SK-N-SH (cell line): ENCODE measurements at regions not wholly inside any gene's neighbourhood (a gene's known extent, or its start where the extent isn't known, plus 50 kb on each side); places are given as distances from the start of the nearest gene placed in this dataset.

Source experiments
- CTCF ChIA-PET: fragments of 300-600, 350-600 bp; formaldehyde crosslinking; extraction: SDS; loops from one replicate; lab custom pipeline; 2021; lab: Yijun Ruan, JAX
- POLR2A ChIA-PET: fragments of 350-600 bp; sonication (Branson Sonifier 250); formaldehyde crosslinking; extraction: SDS; loops from one replicate; lab custom pipeline; 2020; ENCODE audit warnings: antibody characterized with exemption, inconsistent platforms; lab: Yijun Ruan, JAX
- DNase-seq: peaks from one replicate; pipeline ENCODE4 v3.0.0; 2012
- H2AFZ ChIP-seq: fragments of 200-600 bp; sonication (generic); 2 replicates; pipeline ENCODE4 v1.8.1; 2016; ENCODE audit warnings: antibody characterized with exemption, mild to moderate bottlenecking, low read depth
- H3F3A ChIP-seq: fragments of 200-600 bp; sonication (generic); replicated peaks from 2 replicates; pipeline ENCODE3; 2016; ENCODE audit warnings: antibody characterized with exemption, mild to moderate bottlenecking; ENCODE audit not compliant: insufficient read depth
- H3K27ac ChIP-seq, 2 experiments: fragments of 200-500 bp in 1 of 2; fragments of 200-600 bp in 1 of 2; sonication (Bioruptor generic) in 1 of 2; sonication (generic), shearing (Covaris generic) in 1 of 2; 2 replicates each; pipeline versions ENCODE4 v1.5.1 to v1.6.1; 2014 to 2016; ENCODE audit warnings: low read depth in 2 of 2, inconsistent platforms in 1 of 2, low read length in 1 of 2, mild to moderate bottlenecking in 1 of 2, mixed read lengths in 1 of 2
- H3K27me3 ChIP-seq: fragments of 200-600 bp; sonication (generic), shearing (Covaris generic); 2 replicates; pipeline ENCODE4 v1.6.1; 2016; ENCODE audit warnings: mixed run types; ENCODE audit not compliant: insufficient read depth
- H3K36me3 ChIP-seq, 2 experiments: fragments of 200-500 bp in 1 of 2; fragments of 200-600 bp in 1 of 2; sonication (Bioruptor generic) in 1 of 2; sonication (generic) in 1 of 2; replicated peaks in 1 of 2; 2 replicates each; pipeline versions ENCODE3 to v1.5.1; 2014 to 2016; ENCODE audit warnings: low read length in 1 of 2, mild to moderate bottlenecking in 1 of 2; ENCODE audit not compliant: insufficient read depth in 2 of 2, control insufficient read depth in 1 of 2
- H3K4me1 ChIP-seq, 2 experiments: fragments of 200-500 bp in 1 of 2; fragments of 200-600 bp in 1 of 2; sonication (Bioruptor generic) in 1 of 2; sonication (generic), shearing (Covaris generic) in 1 of 2; 2 replicates each; pipeline versions ENCODE4 v1.5.1 to v1.6.1; 2014 to 2016; ENCODE audit warnings: low read depth in 1 of 2, low read length in 1 of 2, mixed run types in 1 of 2; ENCODE audit not compliant: insufficient read depth in 2 of 2, control insufficient read depth in 1 of 2
- H3K4me2 ChIP-seq: fragments of 200-600 bp; sonication (generic), shearing (Covaris generic); 2 replicates; pipeline ENCODE4 v1.6.1; 2017; ENCODE audit warnings: mixed run types
- H3K4me3 ChIP-seq, 2 experiments: fragments of 200-500 bp in 1 of 2; fragments of 200-600 bp in 1 of 2; sonication (Bioruptor generic) in 1 of 2; sonication (generic), shearing (Covaris generic) in 1 of 2; 2 replicates each; pipeline versions ENCODE4 v1.5.1 to v1.8.1; 2014 to 2016; ENCODE audit warnings: low read depth in 2 of 2, inconsistent platforms in 1 of 2, low read length in 1 of 2, mild to moderate bottlenecking in 1 of 2, mixed read lengths in 1 of 2, moderate library complexity in 1 of 2
- H3K79me2 ChIP-seq: fragments of 200-600 bp; sonication (generic); 2 replicates; pipeline ENCODE4 v1.8.1; 2017; ENCODE audit warnings: mild to moderate bottlenecking; ENCODE audit not compliant: insufficient read depth
- H3K9ac ChIP-seq: fragments of 200-600 bp; sonication (generic); 2 replicates; pipeline ENCODE4 v1.6.1; 2017; ENCODE audit warnings: mixed run types
- H3K9me2 ChIP-seq: fragments of 200-600 bp; sonication (generic); 2 replicates; pipeline ENCODE4 v1.6.1; 2017; ENCODE audit warnings: mixed run types
- H3K9me3 ChIP-seq: fragments of 200-600 bp; sonication (generic); 2 replicates; pipeline ENCODE4 v1.6.1; 2017; ENCODE audit warnings: mixed run types, mild to moderate bottlenecking, moderate library complexity
- H4K20me1 ChIP-seq: fragments of 200-600 bp; sonication (generic); 2 replicates; pipeline ENCODE4 v1.6.1; 2017; ENCODE audit warnings: mild to moderate bottlenecking, mixed run types; ENCODE audit not compliant: insufficient read depth
- CTCF ChIP-seq: fragments of 200-600 bp; sonication (generic); IDR thresholded peaks from 2 replicates; pipeline ENCODE4 v1.6.1; 2017; ENCODE audit warnings: antibody characterized with exemption, mild to moderate bottlenecking, moderate library complexity
- EZH2phosphoT487 ChIP-seq: fragments of 200-600 bp; sonication (generic); IDR thresholded peaks from 2 replicates; pipeline ENCODE4 v1.6.1; 2017; ENCODE audit warnings: low read depth, mixed run types, mild to moderate bottlenecking, antibody characterized with exemption, moderate library complexity, borderline replicate concordance
- FOSL2 ChIP-seq: IDR thresholded peaks from 2 replicates; pipeline ENCODE4 v1.4.0; 2012; ENCODE audit warnings: low read depth, mild to moderate bottlenecking, moderate library complexity, borderline replicate concordance
- GABPA ChIP-seq: IDR thresholded peaks from 2 replicates; pipeline ENCODE4 v1.4.0; 2012; ENCODE audit warnings: low read depth, mild to moderate bottlenecking
- JUND ChIP-seq: IDR thresholded peaks from 2 replicates; pipeline ENCODE4 v1.4.0; 2012
- MAX ChIP-seq: IDR thresholded peaks from 2 replicates; pipeline ENCODE4 v1.4.0; 2012; ENCODE audit warnings: low read depth
- MEF2A ChIP-seq: IDR thresholded peaks from 2 replicates; pipeline ENCODE4 v1.4.0; 2012; ENCODE audit warnings: low read depth, borderline replicate concordance
- POLR2AphosphoS5 ChIP-seq: IDR thresholded peaks from 2 replicates; pipeline ENCODE4 v1.6.1; 2012; ENCODE audit warnings: low read depth, low read length
- REST ChIP-seq: IDR thresholded peaks from 2 replicates; pipeline ENCODE4 v1.6.1; 2012; ENCODE audit warnings: mild to moderate bottlenecking, low read depth, low read length, moderate library complexity
- RFX5 ChIP-seq: IDR thresholded peaks from 2 replicates; pipeline ENCODE4 v1.6.1; 2012; ENCODE audit warnings: mild to moderate bottlenecking, improper control_type of control experiment, low read length
- SIN3A ChIP-seq: IDR thresholded peaks from 2 replicates; pipeline ENCODE4 v1.6.1; 2012; ENCODE audit warnings: low read depth, mild to moderate bottlenecking, low read length, moderate library complexity, borderline replicate concordance
- TAF1 ChIP-seq: IDR thresholded peaks from 2 replicates; pipeline ENCODE4 v1.6.1; 2012; ENCODE audit warnings: low read depth, mild to moderate bottlenecking, low read length, moderate library complexity, borderline replicate concordance
- USF1 ChIP-seq: IDR thresholded peaks from 2 replicates; pipeline ENCODE4 v1.4.0; 2012; ENCODE audit warnings: low read depth, borderline replicate concordance
- USF2 ChIP-seq: fragments of 150-350 bp; IDR thresholded peaks from 2 replicates; pipeline ENCODE4 v1.6.1; 2017; ENCODE audit warnings: antibody characterized with exemption, low read length, low read depth, borderline replicate concordance
- YY1 ChIP-seq: IDR thresholded peaks from 2 replicates; pipeline ENCODE4 v1.4.0; 2012; ENCODE audit warnings: low read depth, mild to moderate bottlenecking
- ZBTB33 ChIP-seq: IDR thresholded peaks from 2 replicates; pipeline ENCODE4 v1.4.0; 2012; ENCODE audit warnings: low read depth, borderline replicate concordance
- WGBS: methylation state at CpG from one replicate; pipeline ENCODE4 v1.1.6; 2017; ENCODE audit warnings: low lambda C conversion rate; 5-methylcytosine and 5-hydroxymethylcytosine counted together

GRCh38 chr14:37844614-37845013, 249.2 kb downstream of the TTC6 start (continued):
- TF ChIP-seq REST (no peak), TAF1 (no peak), JUND (no peak), MAX (no peak)

GRCh38 chr14:37848985-37849621, 253.7 kb downstream of the TTC6 start:
- no peaks in the 10 kb centered on the region for H3K9me3 ChIP-seq
- H3K79me2 ChIP-seq, result no peaks in the 10 kb centered on the region
- ChIA-PET POLR2A (no interaction called here), CTCF (no interaction called here)
- no peak for DNase-seq
- no peak overlapping the region for H3K9ac ChIP-seq
- TF ChIP-seq USF1 (no peak), ZBTB33 (no peak), SIN3A (no peak), CTCF (no peak), RFX5 (no peak), YY1 (no peak), EZH2phosphoT487 (no peak), POLR2AphosphoS5 (no peak), GABPA (no peak), TAF1 (no peak), FOSL2 (no peak), MEF2A (no peak), USF2 (no peak)
- no peaks in the 10 kb centered on the region for H3K27me3 ChIP-seq
- H4K20me1 ChIP-seq, result no peaks in the 10 kb centered on the region
- H3K36me3 ChIP-seq, result no peaks in the 10 kb centered on the region
- no peak overlapping the region for H3K27ac ChIP-seq
- H3K4me3 ChIP-seq, result no peak overlapping the region
- H2AFZ ChIP-seq, result no peak overlapping the region
- H3K9me2 ChIP-seq, result no peaks in the 10 kb centered on the region
- H3K4me1 ChIP-seq, result no peaks in the 10 kb centered on the region
- H3F3A ChIP-seq, result no peaks in the 10 kb centered on the region
- 2% methylated on average over 2 of the region's 2 CpGs for WGBS
- no peak overlapping the region for H3K4me2 ChIP-seq
